Progenitor cell of endocrine pancreas (in vitro differentiated cells): ENCODE measurements at regions not wholly inside any gene's neighbourhood (a gene's known extent, or its start where the extent isn't known, plus 50 kb on each side); places are given as distances from the start of the nearest gene placed in this dataset.

ENCODE experiments used
- DNase-seq: peaks from one replicate; pipeline ENCODE4 v3.0.0; 2021; ENCODE audit warnings: low spot score; ENCODE audit not compliant: unreplicated experiment
- H3K27ac Mint-ChIP-seq: 2 replicates; pipeline ENCODE4 v1.8.0; 2021; ENCODE audit warnings: mild to moderate bottlenecking, moderate library complexity, mixed read lengths
- H3K27me3 Mint-ChIP-seq: 2 replicates; pipeline ENCODE4 v1.8.0; 2021; ENCODE audit warnings: mixed read lengths
- H3K36me3 Mint-ChIP-seq: 2 replicates; pipeline ENCODE4 v1.8.0; 2022; ENCODE audit warnings: mixed read lengths; ENCODE audit not compliant: insufficient read depth
- H3K4me1 Mint-ChIP-seq: 2 replicates; pipeline ENCODE4 v1.8.0; 2021; ENCODE audit warnings: low read depth, mixed read lengths
- H3K4me3 Mint-ChIP-seq: 2 replicates; pipeline ENCODE4 v1.8.0; 2021; ENCODE audit warnings: low read depth, mild to moderate bottlenecking, moderate library complexity, mixed read lengths
- H3K9me3 Mint-ChIP-seq: 2 replicates; pipeline ENCODE4 v1.8.0; 2021; ENCODE audit warnings: low read depth, mixed read lengths
- CTCF ChIP-seq: fragments of 200-600 bp; sonication (generic); IDR thresholded peaks from one replicate; pipeline ENCODE4 v1.5.0; 2021; ENCODE audit warnings: antibody characterized with exemption, mild to moderate bottlenecking; ENCODE audit not compliant: unreplicated experiment

DNA sequence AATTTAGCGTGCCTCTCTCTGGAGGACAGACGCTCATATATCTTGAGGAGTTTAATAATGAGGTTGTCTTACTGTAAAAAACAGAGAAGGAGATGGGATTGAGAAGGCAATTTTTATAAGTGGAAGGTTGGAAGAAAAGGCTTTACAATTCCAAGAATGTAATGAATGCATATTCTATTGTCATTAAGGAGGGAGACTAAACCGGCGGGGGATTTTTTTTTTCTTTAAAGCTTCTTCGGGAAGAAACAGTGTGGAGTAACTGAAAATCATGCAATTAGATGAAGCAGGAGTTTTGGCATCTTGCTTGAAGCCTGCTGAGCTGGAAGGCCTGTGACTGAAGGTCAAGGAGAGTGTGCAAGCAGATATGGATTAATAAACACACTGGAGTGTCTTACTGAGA, 124.4 kb downstream of the HRH4 start:
- TF ChIP-seq CTCF: no peak
- peaks cover 12% of the 10 kb centered on the region for H3K27me3 Mint-ChIP-seq
- H3K36me3 Mint-ChIP-seq: no peaks in the 10 kb centered on the region
- DNase-seq: no peak
- H3K4me3 Mint-ChIP-seq: no peak overlapping the region
- no peaks in the 10 kb centered on the region for H3K9me3 Mint-ChIP-seq
- H3K27ac Mint-ChIP-seq: no peak overlapping the region
- H3K4me1 Mint-ChIP-seq: no peaks in the 10 kb centered on the region

GRCh38 chr18:24585996-24586566, 125.6 kb downstream of the HRH4 start:
- Mint-ChIP-seq H3K4me3 (no peak overlapping the region), H3K27me3 (peaks cover 12% of the 10 kb centered on the region), H3K27ac (no peak overlapping the region), H3K9me3 (peaks cover 1% of the 10 kb centered on the region), H3K4me1 (no peaks in the 10 kb centered on the region), H3K36me3 (no peaks in the 10 kb centered on the region)
- DNase-seq: no peak
- TF ChIP-seq CTCF: no peak

GRCh38 chr18:24586662-24587360, 126.4 kb downstream of the HRH4 start:
- H3K27ac Mint-ChIP-seq: no peak overlapping the region
- peaks cover 12% of the 10 kb centered on the region for H3K27me3 Mint-ChIP-seq
- no peak overlapping the region for H3K4me3 Mint-ChIP-seq
- H3K36me3 Mint-ChIP-seq: no peaks in the 10 kb centered on the region
- no peaks in the 10 kb centered on the region for H3K4me1 Mint-ChIP-seq
- no peak for TF ChIP-seq CTCF
- peaks cover 5% of the 10 kb centered on the region for H3K9me3 Mint-ChIP-seq
- DNase-seq: no peak

DNA sequence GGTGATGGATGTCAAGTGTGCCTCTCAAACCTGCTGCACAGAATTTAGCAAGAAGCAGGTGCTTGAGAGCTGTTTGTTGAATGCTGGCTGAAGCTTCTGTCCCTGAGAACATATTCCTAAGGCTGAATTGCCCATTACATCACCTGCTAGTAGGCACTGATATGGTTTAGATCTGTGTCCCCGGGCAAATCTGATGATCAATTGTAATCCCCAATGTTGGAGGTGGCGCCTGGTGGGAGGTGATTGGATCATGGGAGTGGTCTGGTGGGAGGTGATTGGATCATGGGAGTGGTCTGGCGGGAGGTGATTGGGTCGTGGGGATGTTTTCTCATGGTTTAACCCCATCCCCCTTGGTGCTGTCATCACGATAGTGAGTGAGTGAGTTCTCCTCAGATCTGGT, 128.0 kb downstream of the HRH4 start:
- Mint-ChIP-seq H3K9me3 (peaks cover 11% of the 10 kb centered on the region), H3K27me3 (peaks cover 10% of the 10 kb centered on the region), H3K4me3 (no peak overlapping the region), H3K36me3 (no peaks in the 10 kb centered on the region), H3K27ac (no peak overlapping the region), H3K4me1 (no peaks in the 10 kb centered on the region)
- no peak for TF ChIP-seq CTCF
- no peak for DNase-seq

- DNase-seq: no peak
- H3K9me3 Mint-ChIP-seq: peaks cover 11% of the 10 kb centered on the region
- H3K4me1 Mint-ChIP-seq: no peaks in the 10 kb centered on the region
- H3K27ac Mint-ChIP-seq: no peak overlapping the region
- H3K27me3 Mint-ChIP-seq: peaks cover 10% of the 10 kb centered on the region
- no peaks in the 10 kb centered on the region for H3K36me3 Mint-ChIP-seq
- TF ChIP-seq CTCF: no peak
- no peak overlapping the region for H3K4me3 Mint-ChIP-seq
Observed at GRCh38 chr18:24590946-24591345, 130.5 kb downstream of the HRH4 start.
